Mucosa of gallbladder (tissue), 1 donor: ENCODE measurements at regions not wholly inside any gene's neighbourhood (a gene's known extent, or its start where the extent isn't known, plus 50 kb on each side); places are given as distances from the start of the nearest gene placed in this dataset.

Source experiments
- DNase-seq: peaks from one replicate; pipeline ENCODE4 v3.0.0-alpha.2; 2020; ENCODE audit warnings: low spot score
- donor health status: DM: no; HTN: no; CAD: no.

GRCh38 chr18:24561369-24561965 lies 101.0 kb downstream of the HRH4 start:
- no peak for DNase-seq

- DNase-seq, result no peak
Observed at GRCh38 chr18:24567199-24567598, 106.8 kb downstream of the HRH4 start.

- no peak for DNase-seq
Observed at GRCh38 chr18:24570716-24571115, 110.3 kb downstream of the HRH4 start.

GRCh38 chr18:24582771-24583170 lies 122.3 kb downstream of the HRH4 start:
- DNase-seq, result no peak

DNA sequence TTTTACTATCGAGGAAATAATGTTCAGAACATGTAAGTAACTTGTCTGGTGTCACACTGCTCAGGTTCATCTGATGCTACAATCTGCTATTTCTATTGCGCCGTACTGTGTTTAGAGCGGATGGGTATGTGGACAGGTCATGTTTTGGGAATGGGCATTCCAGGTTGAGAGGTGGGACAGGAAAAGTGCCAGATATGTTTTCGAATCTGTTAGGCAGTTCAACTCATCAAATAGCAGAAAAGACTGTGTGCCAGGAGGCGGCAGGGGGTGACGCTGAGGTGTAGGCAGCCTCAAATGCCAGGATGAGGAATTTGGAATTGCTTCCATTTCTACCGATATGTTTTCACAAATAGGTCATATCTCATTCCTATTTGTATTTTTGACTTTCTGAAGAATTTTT lies 123.8 kb downstream of the HRH4 start:
- DNase-seq, result no peak

DNA sequence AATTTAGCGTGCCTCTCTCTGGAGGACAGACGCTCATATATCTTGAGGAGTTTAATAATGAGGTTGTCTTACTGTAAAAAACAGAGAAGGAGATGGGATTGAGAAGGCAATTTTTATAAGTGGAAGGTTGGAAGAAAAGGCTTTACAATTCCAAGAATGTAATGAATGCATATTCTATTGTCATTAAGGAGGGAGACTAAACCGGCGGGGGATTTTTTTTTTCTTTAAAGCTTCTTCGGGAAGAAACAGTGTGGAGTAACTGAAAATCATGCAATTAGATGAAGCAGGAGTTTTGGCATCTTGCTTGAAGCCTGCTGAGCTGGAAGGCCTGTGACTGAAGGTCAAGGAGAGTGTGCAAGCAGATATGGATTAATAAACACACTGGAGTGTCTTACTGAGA lies 124.4 kb downstream of the HRH4 start:
- DNase-seq, result no peak

- DNase-seq, result no peak
Observed at GRCh38 chr18:24585996-24586566, 125.6 kb downstream of the HRH4 start.

GRCh38 chr18:24586662-24587360 lies 126.4 kb downstream of the HRH4 start:
- no peak for DNase-seq

DNA sequence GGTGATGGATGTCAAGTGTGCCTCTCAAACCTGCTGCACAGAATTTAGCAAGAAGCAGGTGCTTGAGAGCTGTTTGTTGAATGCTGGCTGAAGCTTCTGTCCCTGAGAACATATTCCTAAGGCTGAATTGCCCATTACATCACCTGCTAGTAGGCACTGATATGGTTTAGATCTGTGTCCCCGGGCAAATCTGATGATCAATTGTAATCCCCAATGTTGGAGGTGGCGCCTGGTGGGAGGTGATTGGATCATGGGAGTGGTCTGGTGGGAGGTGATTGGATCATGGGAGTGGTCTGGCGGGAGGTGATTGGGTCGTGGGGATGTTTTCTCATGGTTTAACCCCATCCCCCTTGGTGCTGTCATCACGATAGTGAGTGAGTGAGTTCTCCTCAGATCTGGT lies 128.0 kb downstream of the HRH4 start:
- no peak for DNase-seq

- no peak for DNase-seq
Observed at GRCh38 chr18:24590946-24591345, 130.5 kb downstream of the HRH4 start.

DNA sequence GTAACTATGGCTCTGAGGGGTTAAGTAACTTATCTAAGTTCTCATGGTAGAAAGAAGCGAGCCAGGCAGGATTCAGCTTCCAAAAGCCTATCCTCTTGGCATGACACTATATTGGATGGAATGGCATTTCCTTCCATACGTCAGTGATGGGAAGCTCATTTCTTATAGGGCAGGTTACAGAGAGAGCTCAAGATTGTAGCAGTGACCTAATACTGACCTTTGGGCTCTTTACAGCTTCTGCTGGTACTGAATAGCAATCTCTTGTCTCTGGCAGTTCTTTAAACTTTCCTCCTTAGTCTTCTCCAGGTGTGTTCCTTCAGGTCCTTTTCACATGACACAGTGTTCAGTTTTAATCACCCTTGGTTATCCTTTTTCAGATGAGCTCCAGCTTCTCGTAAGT lies 133.0 kb downstream of the HRH4 start:
- no peak for DNase-seq

GRCh38 chr18:24593886-24594285 lies 133.4 kb downstream of the HRH4 start:
- no peak for DNase-seq

- no peak for DNase-seq
Observed at GRCh38 chr18:24595561-24596031, 135.2 kb downstream of the HRH4 start.

DNA sequence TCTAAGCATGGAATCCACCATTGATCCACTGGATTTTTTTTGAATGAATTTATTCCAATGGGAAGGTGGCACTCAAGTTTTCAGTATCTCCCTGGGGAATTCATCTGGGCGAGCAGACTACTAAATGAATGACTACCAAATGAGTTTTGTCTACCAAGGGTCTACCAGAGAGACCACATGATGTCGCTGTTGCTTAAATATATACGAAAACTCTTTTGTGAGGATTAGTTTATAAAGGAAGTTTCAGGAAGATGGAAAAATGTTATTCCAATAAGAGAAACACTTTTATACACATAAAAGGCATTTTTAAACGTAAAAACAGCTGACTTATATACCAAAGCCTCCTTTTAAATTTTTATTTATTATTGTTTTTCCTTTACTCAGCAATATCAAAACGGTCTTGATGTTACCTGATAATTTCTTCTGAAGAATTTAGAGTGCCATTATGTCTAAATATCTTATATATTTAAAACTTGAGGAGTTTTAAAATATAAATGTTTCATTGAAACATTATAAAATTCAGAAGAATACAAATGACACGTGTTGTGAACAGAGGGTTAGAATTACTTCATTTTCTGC lies 139.7 kb downstream of the HRH4 start:
- DNase-seq, result peak; percentile 14

- no peak for DNase-seq
Observed at GRCh38 chr18:24601585-24601984, 141.1 kb downstream of the HRH4 start.

DNA sequence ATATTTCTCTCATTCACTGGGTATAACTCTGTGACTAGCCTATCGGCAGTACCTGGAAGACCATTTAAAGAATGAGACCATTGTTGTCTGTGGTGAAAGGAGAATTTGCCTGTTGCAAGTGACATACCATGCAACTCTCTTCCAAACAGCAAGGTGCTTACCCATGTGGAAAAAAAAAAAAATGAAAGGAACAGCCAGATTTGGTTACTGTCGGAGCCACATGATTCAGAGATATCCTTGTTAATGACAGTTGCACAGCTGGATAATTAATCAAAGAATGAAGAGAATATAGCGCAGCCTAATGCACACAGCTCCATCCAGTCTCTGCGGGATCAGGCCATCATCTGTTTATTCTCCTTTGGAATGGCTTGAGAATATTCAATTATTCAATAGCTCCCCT lies 141.8 kb downstream of the HRH4 start:
- no peak for DNase-seq

- no peak for DNase-seq
Observed at GRCh38 chr18:24603151-24603550, 142.7 kb downstream of the HRH4 start.

DNA sequence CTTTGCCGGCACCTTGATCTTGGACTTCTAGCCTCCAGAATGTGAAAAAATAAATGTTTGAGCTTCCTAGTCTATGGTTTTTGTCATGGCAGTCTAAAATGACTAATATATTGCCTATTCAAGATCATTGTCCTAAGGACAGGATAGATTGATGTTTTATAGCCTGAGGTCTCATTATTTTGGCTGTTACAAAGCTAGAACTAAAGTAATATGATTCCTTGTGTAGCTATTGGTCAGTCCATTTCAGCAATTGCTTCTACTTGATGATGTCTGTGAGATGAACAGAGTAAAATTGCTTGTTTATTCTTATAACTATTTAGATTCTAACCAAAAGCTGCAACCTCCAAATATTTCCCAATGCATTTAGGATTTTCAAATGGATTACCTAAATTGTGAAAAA lies 145.0 kb downstream of the HRH4 start:
- DNase-seq, result no peak

DNA sequence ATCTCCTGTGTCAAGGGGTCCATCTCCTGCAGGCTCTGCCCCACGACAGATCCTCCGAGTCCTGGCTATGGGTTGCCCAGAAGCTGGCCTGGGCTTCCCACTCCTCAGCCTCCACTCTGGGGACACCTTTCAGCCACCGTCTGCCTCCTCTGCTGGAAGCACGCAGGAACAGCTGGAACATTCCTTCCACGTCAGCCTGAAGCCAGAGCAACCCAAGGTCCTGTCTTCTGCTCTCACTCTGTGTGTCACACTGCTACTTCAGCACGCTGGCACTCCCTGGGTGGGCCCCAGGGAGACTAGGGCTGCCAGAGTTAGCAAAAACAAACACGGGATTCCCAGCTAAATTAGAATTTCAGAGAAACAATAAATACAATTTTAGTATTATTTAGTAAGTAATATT lies 148.8 kb downstream of the HRH4 start:
- DNase-seq, result no peak

- DNase-seq, result no peak
Observed at GRCh38 chr18:24611075-24611474, 150.6 kb downstream of the HRH4 start.

- DNase-seq, result no peak
Observed at GRCh38 chr18:24613896-24614640, 153.6 kb downstream of the HRH4 start.

DNA sequence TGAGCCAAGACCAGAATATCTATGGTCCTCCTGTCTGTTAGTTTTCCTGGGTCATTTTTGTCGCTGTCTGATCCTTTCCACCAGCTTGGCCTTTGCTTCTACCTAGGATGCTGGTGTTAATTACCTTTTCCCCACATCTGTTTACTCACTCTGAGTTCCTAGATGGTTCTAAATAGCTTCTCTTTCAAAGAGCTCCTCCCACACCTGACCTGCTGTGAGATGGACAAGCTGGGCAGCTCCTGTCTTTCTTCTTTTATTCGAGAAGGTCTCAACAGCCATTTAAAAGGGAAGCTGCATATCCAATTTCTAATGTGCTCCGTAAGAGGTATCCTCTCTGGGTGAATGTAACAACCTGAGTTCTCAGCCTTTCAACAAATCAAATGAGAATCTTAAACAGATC lies 156.2 kb downstream of the HRH4 start:
- DNase-seq, result no peak
